ENCODE measurements at regions not wholly inside any gene's neighbourhood (a gene's known extent, or its start where the extent isn't known, plus 50 kb on each side); places are given as distances from the start of the nearest gene placed in this dataset.
"Not testable (repeated sequence)": the region's sequence is repeated elsewhere in the genome, so short reads cannot be mapped to it uniquely, and the experiment has no call there.

GRCh38 chr6:153867-154266, 138.4 kb upstream of the DUSP22 start:
- TF ChIP-seq POLR2AphosphoS5 (IDR thresholded peaks at IDR 0.05; ENCODE audit: low read depth, low read length); TAF1 (IDR thresholded peaks at IDR 0.05; ENCODE audit: borderline replicate concordance, low read depth, low read length); POLR2A (IDR thresholded peaks at IDR 0.05; ENCODE audit: low read depth, low read length): not testable (repeated sequence)
